ENCODE measurements at regions not wholly inside any gene's neighbourhood (a gene's known extent, or its start where the extent isn't known, plus 50 kb on each side); places are given as distances from the start of the nearest gene placed in this dataset.

DNA sequence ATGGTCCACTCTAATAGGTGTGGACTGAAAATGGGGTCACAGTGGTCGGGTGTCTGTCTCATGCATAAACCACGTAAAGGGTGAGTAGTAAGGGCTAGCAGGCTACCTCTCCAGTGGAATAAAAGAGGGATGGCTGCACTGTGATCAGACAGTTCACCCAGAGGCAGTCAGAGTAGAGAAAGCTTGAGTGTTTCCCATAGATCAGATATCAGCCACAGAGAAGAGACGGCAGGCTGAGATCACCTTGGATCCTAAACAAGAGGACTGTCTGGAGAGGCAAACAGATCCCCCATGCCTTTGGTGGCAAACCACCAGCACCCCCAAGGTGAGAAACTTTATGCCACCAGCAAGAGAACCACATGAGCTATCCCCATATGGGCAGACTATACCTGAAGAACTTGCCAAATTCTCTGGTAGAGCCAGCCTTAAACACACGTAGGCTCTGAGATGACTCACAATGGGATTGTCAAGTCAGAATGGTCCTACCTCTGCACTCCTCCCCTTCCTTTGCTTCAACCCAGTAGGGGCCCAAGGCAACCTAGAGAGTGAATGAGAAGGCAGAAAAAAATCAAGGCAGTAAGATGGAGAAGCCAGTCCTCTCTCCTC, 205.2 kb upstream of the MAP3K1 start:
- H3K9me3 ChIP-seq (ENCODE audit: insufficient read depth, low read depth, low read length) = no peaks in the 10 kb centered on the region
- DNase-seq = peak in 1 of 2 donors; percentile 17
- no peak overlapping the region for H2BK120ac ChIP-seq (ENCODE audit: insufficient read depth, low read length, poor library complexity)
- no peak overlapping the region for H2AK5ac ChIP-seq (ENCODE audit: low read length)
- no peak overlapping the region for H3K4ac ChIP-seq (ENCODE audit: low read depth, low read length)
- H3K4me1 ChIP-seq (ENCODE audit: control insufficient read depth in 1 of 2, insufficient read depth in 2 of 2, low read length in 2 of 2) = peaks cover 12 to 23% of the 10 kb centered on the region in 2 experiments
- no peaks in the 10 kb centered on the region for H3K27me3 ChIP-seq (ENCODE audit: insufficient read depth, low read length)
- H3K4me2 ChIP-seq (ENCODE audit: low read length) = no peak overlapping the region
- peak overlapping the region; percentile 51 for H2BK12ac ChIP-seq (ENCODE audit: low read length)
- H3K79me1 ChIP-seq (ENCODE audit: low read length) = peaks cover 9% of the 10 kb centered on the region
- no peak overlapping the region for H3K14ac ChIP-seq (ENCODE audit: low read length)
- H3K27ac ChIP-seq (ENCODE audit: low read depth, low read length) = no peak overlapping the region
- no peaks in the 10 kb centered on the region for H3K36me3 ChIP-seq (ENCODE audit: control insufficient read depth in 1 of 2, insufficient read depth in 2 of 2, low read length in 2 of 2)
- H4K8ac ChIP-seq (ENCODE audit: low read depth, low read length) = no peak overlapping the region
- peaks cover 2% of the 10 kb centered on the region for H3K79me2 ChIP-seq (ENCODE audit: control insufficient read depth, insufficient read depth, low read length, poor library complexity)
- no peak overlapping the region for H4K12ac ChIP-seq (ENCODE audit: low read depth, low read length)
- no peak overlapping the region for H3K23ac ChIP-seq (ENCODE audit: low read length)
- no peak overlapping the region for H3K18ac ChIP-seq (ENCODE audit: low read length)
- H2AFZ ChIP-seq (ENCODE audit: insufficient read depth, low read length, poor library complexity) = no peak overlapping the region
- H2BK5ac ChIP-seq (ENCODE audit: low read depth, low read length, poor library complexity) = no peak overlapping the region
- H3K4me3 ChIP-seq (ENCODE audit: low read depth, low read length) = no peak overlapping the region
- H3K9ac ChIP-seq (ENCODE audit: low read length) = no peak overlapping the region
- H4K91ac ChIP-seq (ENCODE audit: low read depth, low read length) = no peak overlapping the region
- no CpG with 5 or more reads among the region's 4 CpGs for WGBS (ENCODE audit: extremely low coverage, insufficient coverage, insufficient read length)

DNA sequence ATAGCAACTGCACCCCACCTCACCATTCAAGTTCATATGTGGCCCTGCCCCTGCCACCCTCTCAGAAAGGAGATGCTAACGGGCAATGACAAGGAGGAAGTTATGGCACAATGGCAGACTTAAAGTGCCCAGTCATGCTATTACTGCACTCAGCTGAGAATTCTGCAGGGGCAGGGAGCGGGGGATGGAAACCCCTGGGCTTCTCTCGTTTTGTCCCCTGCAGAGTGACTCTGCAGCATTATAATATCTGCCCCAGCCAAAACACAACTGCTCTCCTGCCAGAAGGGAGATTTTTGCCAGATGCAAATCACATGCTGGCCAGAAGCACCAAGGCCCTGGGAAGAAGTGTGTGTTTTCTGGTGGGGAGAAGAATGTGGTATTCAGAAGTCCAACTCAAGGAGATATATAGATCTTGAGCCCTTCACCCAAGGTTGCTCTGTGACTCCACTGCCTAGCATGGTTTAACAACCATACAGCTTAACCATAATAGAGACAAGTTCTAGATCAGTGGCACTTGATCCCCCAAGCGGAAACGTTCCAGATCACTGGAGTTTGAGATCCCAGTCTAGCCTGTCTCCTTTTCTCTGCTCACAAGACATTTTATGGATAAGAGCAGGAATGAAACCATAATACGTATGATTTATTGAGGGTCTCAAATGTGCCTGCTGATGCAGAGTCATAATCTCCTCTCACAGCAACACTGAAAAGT, 207.0 kb upstream of the MAP3K1 start:
- Histone ChIP-seq H3K27ac (ENCODE audit: low read depth, low read length) (no peak overlapping the region), H3K4ac (ENCODE audit: low read depth, low read length) (no peak overlapping the region), H3K27me3 (ENCODE audit: insufficient read depth, low read length) (no peaks in the 10 kb centered on the region), H3K18ac (ENCODE audit: low read length) (no peak overlapping the region), H2AK5ac (ENCODE audit: low read length) (peak overlapping the region; percentile 59), H3K79me1 (ENCODE audit: low read length) (peaks cover 9% of the 10 kb centered on the region), H3K79me2 (ENCODE audit: control insufficient read depth, insufficient read depth, low read length, poor library complexity) (peaks cover 2% of the 10 kb centered on the region), H3K14ac (ENCODE audit: low read length) (peak overlapping the region; percentile 90), H3K4me3 (ENCODE audit: low read depth, low read length) (no peak overlapping the region), H3K36me3 (ENCODE audit: control insufficient read depth in 1 of 2, insufficient read depth in 2 of 2, low read length in 2 of 2) (no peaks in the 10 kb centered on the region), H2AFZ (ENCODE audit: insufficient read depth, low read length, poor library complexity) (no peak overlapping the region), H3K4me2 (ENCODE audit: low read length) (no peak overlapping the region), H3K9me3 (ENCODE audit: insufficient read depth, low read depth, low read length) (no peaks in the 10 kb centered on the region), H3K23ac (ENCODE audit: low read length) (no peak overlapping the region), H3K9ac (ENCODE audit: low read length) (no peak overlapping the region), H4K91ac (ENCODE audit: low read depth, low read length) (peak overlapping the region; percentile 98), H2BK5ac (ENCODE audit: low read depth, low read length, poor library complexity) (peak overlapping the region; percentile 70), H4K12ac (ENCODE audit: low read depth, low read length) (no peak overlapping the region), H2BK12ac (ENCODE audit: low read length) (peak overlapping the region; percentile 88), H3K4me1 (ENCODE audit: control insufficient read depth in 1 of 2, insufficient read depth in 2 of 2, low read length in 2 of 2) (peaks cover 15 to 25% of the 10 kb centered on the region in 2 experiments), H4K8ac (ENCODE audit: low read depth, low read length) (peak overlapping the region; percentile 65), H2BK120ac (ENCODE audit: insufficient read depth, low read length, poor library complexity) (peak overlapping the region; percentile 98)
- WGBS (ENCODE audit: extremely low coverage, insufficient coverage, insufficient read length) = no CpG with 5 or more reads among the region's 6 CpGs
- no peak for DNase-seq

- H4K12ac ChIP-seq (ENCODE audit: low read depth, low read length) = peak overlapping the region; percentile 82
- peak overlapping the region; percentile 59 for H2AK5ac ChIP-seq (ENCODE audit: low read length)
- peaks cover 15 to 25% of the 10 kb centered on the region in 2 experiments for H3K4me1 ChIP-seq (ENCODE audit: control insufficient read depth in 1 of 2, insufficient read depth in 2 of 2, low read length in 2 of 2)
- no peak overlapping the region for H3K4me3 ChIP-seq (ENCODE audit: low read depth, low read length)
- H3K9ac ChIP-seq (ENCODE audit: low read length) = no peak overlapping the region
- no peaks in the 10 kb centered on the region for H3K9me3 ChIP-seq (ENCODE audit: insufficient read depth, low read depth, low read length)
- peak overlapping the region; percentile 73 for H3K18ac ChIP-seq (ENCODE audit: low read length)
- no peak overlapping the region for H3K4me2 ChIP-seq (ENCODE audit: low read length)
- H2AFZ ChIP-seq (ENCODE audit: insufficient read depth, low read length, poor library complexity) = no peak overlapping the region
- peak overlapping the region; percentile 90 for H3K14ac ChIP-seq (ENCODE audit: low read length)
- peak overlapping the region; percentile 51 for H3K27ac ChIP-seq (ENCODE audit: low read depth, low read length)
- H4K91ac ChIP-seq (ENCODE audit: low read depth, low read length) = peak overlapping the region; percentile 98
- H3K79me1 ChIP-seq (ENCODE audit: low read length) = peaks cover 9% of the 10 kb centered on the region
- H2BK12ac ChIP-seq (ENCODE audit: low read length) = peak overlapping the region; percentile 88
- no peaks in the 10 kb centered on the region for H3K27me3 ChIP-seq (ENCODE audit: insufficient read depth, low read length)
- H3K23ac ChIP-seq (ENCODE audit: low read length) = no peak overlapping the region
- no CpG with 5 or more reads among the region's 4 CpGs for WGBS (ENCODE audit: extremely low coverage, insufficient coverage, insufficient read length)
- peak overlapping the region; percentile 98 for H2BK120ac ChIP-seq (ENCODE audit: insufficient read depth, low read length, poor library complexity)
- H3K4ac ChIP-seq (ENCODE audit: low read depth, low read length) = peak overlapping the region; percentile 69
- H3K79me2 ChIP-seq (ENCODE audit: control insufficient read depth, insufficient read depth, low read length, poor library complexity) = peaks cover 2% of the 10 kb centered on the region
- H2BK5ac ChIP-seq (ENCODE audit: low read depth, low read length, poor library complexity) = peak overlapping the region; percentile 70
- H3K36me3 ChIP-seq (ENCODE audit: control insufficient read depth in 1 of 2, insufficient read depth in 2 of 2, low read length in 2 of 2) = no peaks in the 10 kb centered on the region
- DNase-seq = peak; percentile 62 to 80
- H4K8ac ChIP-seq (ENCODE audit: low read depth, low read length) = peak overlapping the region; percentile 65
These were observed 207.8 kb upstream of the MAP3K1 start for GRCh38 chr5:56607551-56607950.

DNA sequence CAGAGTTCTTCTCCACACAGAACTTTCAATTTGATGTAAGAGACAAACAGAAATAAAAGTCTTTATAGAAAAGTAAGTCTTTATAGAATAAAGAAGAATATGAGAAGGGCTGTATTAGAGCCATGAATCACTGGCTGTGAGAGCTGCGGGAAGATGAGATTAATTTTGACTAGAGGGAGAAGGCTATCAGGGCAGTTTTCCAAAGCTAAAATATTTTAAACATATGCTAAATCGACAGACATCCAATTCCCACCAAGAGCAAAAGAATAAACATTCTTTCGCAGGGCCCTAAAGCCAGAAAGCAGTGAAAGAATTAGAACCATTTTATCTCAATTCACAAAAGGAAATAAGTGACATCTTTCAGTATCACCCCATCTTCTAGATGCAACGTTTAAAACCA, 208.3 kb upstream of the MAP3K1 start:
- H2BK120ac ChIP-seq (ENCODE audit: insufficient read depth, low read length, poor library complexity) = no peak overlapping the region
- no peak overlapping the region for H2AK5ac ChIP-seq (ENCODE audit: low read length)
- peaks cover 2% of the 10 kb centered on the region for H3K79me2 ChIP-seq (ENCODE audit: control insufficient read depth, insufficient read depth, low read length, poor library complexity)
- H2BK12ac ChIP-seq (ENCODE audit: low read length) = no peak overlapping the region
- no peak overlapping the region for H2BK5ac ChIP-seq (ENCODE audit: low read depth, low read length, poor library complexity)
- no peak overlapping the region for H4K12ac ChIP-seq (ENCODE audit: low read depth, low read length)
- no peak overlapping the region for H3K9ac ChIP-seq (ENCODE audit: low read length)
- H3K14ac ChIP-seq (ENCODE audit: low read length) = no peak overlapping the region
- peaks cover 9% of the 10 kb centered on the region for H3K79me1 ChIP-seq (ENCODE audit: low read length)
- no peak overlapping the region for H3K4me2 ChIP-seq (ENCODE audit: low read length)
- no peak overlapping the region for H4K91ac ChIP-seq (ENCODE audit: low read depth, low read length)
- H3K27me3 ChIP-seq (ENCODE audit: insufficient read depth, low read length) = no peaks in the 10 kb centered on the region
- no peak overlapping the region for H3K18ac ChIP-seq (ENCODE audit: low read length)
- no peak overlapping the region for H3K4ac ChIP-seq (ENCODE audit: low read depth, low read length)
- H3K4me1 ChIP-seq (ENCODE audit: control insufficient read depth in 1 of 2, insufficient read depth in 2 of 2, low read length in 2 of 2) = peaks cover 15 to 25% of the 10 kb centered on the region in 2 experiments
- H3K4me3 ChIP-seq (ENCODE audit: low read depth, low read length) = no peak overlapping the region
- H2AFZ ChIP-seq (ENCODE audit: insufficient read depth, low read length, poor library complexity) = no peak overlapping the region
- no peak overlapping the region for H3K23ac ChIP-seq (ENCODE audit: low read length)
- no CpG with 5 or more reads among the region's 4 CpGs for WGBS (ENCODE audit: extremely low coverage, insufficient coverage, insufficient read length)
- no peak overlapping the region for H4K8ac ChIP-seq (ENCODE audit: low read depth, low read length)
- no peaks in the 10 kb centered on the region for H3K36me3 ChIP-seq (ENCODE audit: control insufficient read depth in 1 of 2, insufficient read depth in 2 of 2, low read length in 2 of 2)
- H3K27ac ChIP-seq (ENCODE audit: low read depth, low read length) = peak overlapping the region; percentile 51
- peak; percentile 9 to 54 for DNase-seq
- no peaks in the 10 kb centered on the region for H3K9me3 ChIP-seq (ENCODE audit: insufficient read depth, low read depth, low read length)
